Retina (tissue), 1 donor: ENCODE measurements at regions not wholly inside any gene's neighbourhood (a gene's known extent, or its start where the extent isn't known, plus 50 kb on each side); places are given as distances from the start of the nearest gene placed in this dataset.

Experiments
- DNase-seq: peaks from one replicate; pipeline ENCODE4 v3.0.0-alpha.2; 2016

- DNase-seq, result no peak
These were observed 665.2 kb upstream of the NRXN1 start for GRCh38 chr2:51697095-51697494.

- DNase-seq, result no peak
These were observed 663.6 kb upstream of the NRXN1 start for GRCh38 chr2:51695531-51695930.

GRCh38 chr2:51693640-51694039, 661.7 kb upstream of the NRXN1 start:
- no peak for DNase-seq

GRCh38 chr2:51681854-51682253, 649.9 kb upstream of the NRXN1 start:
- no peak for DNase-seq

GRCh38 chr2:51673628-51674027, 641.7 kb upstream of the NRXN1 start:
- DNase-seq, result no peak

GRCh38 chr2:51667679-51668078, 635.7 kb upstream of the NRXN1 start:
- no peak for DNase-seq

GRCh38 chr2:51662187-51662586, 630.3 kb upstream of the NRXN1 start:
- no peak for DNase-seq

- no peak for DNase-seq
These were observed 625.9 kb upstream of the NRXN1 start for GRCh38 chr2:51657849-51658248.

- no peak for DNase-seq
These were observed 618.8 kb upstream of the NRXN1 start for GRCh38 chr2:51650769-51651168.

- DNase-seq, result no peak
These were observed 617.4 kb upstream of the NRXN1 start for GRCh38 chr2:51649366-51649765.

- DNase-seq, result no peak
These were observed 606.9 kb upstream of the NRXN1 start for GRCh38 chr2:51638811-51639210.

GRCh38 chr2:51633073-51633472, 601.1 kb upstream of the NRXN1 start:
- DNase-seq, result no peak

GRCh38 chr2:51629406-51629805, 597.5 kb upstream of the NRXN1 start:
- DNase-seq, result no peak

GRCh38 chr2:51628917-51629316, 597.0 kb upstream of the NRXN1 start:
- DNase-seq, result no peak

GRCh38 chr2:51624995-51625394, 593.1 kb upstream of the NRXN1 start:
- no peak for DNase-seq

- no peak for DNase-seq
These were observed 588.9 kb upstream of the NRXN1 start for GRCh38 chr2:51620796-51621195.

- no peak for DNase-seq
These were observed 588.0 kb upstream of the NRXN1 start for GRCh38 chr2:51619961-51620360.

GRCh38 chr2:51612387-51612786, 580.5 kb upstream of the NRXN1 start:
- no peak for DNase-seq

- DNase-seq, result no peak
These were observed 569.8 kb upstream of the NRXN1 start for GRCh38 chr2:51601706-51602105.

GRCh38 chr2:51597086-51597485, 565.2 kb upstream of the NRXN1 start:
- DNase-seq, result no peak

GRCh38 chr2:51595836-51596235, 563.9 kb upstream of the NRXN1 start:
- DNase-seq, result no peak

GRCh38 chr2:51581636-51582267, 549.8 kb upstream of the NRXN1 start:
- DNase-seq, result no peak

GRCh38 chr2:51579412-51579811, 547.5 kb upstream of the NRXN1 start:
- DNase-seq, result no peak

GRCh38 chr2:51575181-51575580, 543.2 kb upstream of the NRXN1 start:
- DNase-seq, result no peak

- DNase-seq, result no peak
These were observed 527.1 kb upstream of the NRXN1 start for GRCh38 chr2:51559026-51559425.

GRCh38 chr2:51553476-51553875, 521.5 kb upstream of the NRXN1 start:
- no peak for DNase-seq
